ENCODE measurements at regions not wholly inside any gene's neighbourhood (a gene's known extent, or its start where the extent isn't known, plus 50 kb on each side); places are given as distances from the start of the nearest gene placed in this dataset.

DNA sequence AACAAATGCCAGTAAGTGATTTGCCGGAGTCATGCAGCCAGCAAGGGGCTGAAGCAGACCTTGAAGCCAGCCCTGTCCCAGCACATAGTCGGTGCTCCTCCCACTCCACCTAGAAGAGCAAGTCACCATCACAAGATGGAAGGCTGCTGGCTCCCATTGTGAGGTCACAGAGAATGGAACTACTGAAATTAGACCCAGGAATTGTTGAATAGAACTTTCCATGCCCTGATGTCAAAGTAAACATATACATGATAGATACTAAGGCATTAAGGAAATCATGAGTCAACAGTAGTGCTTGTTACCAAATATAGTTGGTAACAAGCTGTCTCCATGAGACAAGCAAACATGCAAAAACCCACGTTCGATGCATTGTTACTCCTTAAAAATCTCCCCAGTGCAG, 177.1 kb upstream of the MID1 start:
- Mint-ChIP-seq H3K4me1 (ENCODE audit: low read depth, unreplicated experiment) (peaks cover 8% of the 10 kb centered on the region), H3K4me3 (ENCODE audit: low read depth, unreplicated experiment) (no peak overlapping the region), H3K27me3 (ENCODE audit: unreplicated experiment) (no peaks in the 10 kb centered on the region), H3K36me3 (ENCODE audit: insufficient read depth, unreplicated experiment) (no peaks in the 10 kb centered on the region), H3K27ac (ENCODE audit: unreplicated experiment) (no peak overlapping the region), H3K9me3 (ENCODE audit: low read depth, unreplicated experiment) (no peaks in the 10 kb centered on the region)
- TF ChIP-seq, protein P1, sequence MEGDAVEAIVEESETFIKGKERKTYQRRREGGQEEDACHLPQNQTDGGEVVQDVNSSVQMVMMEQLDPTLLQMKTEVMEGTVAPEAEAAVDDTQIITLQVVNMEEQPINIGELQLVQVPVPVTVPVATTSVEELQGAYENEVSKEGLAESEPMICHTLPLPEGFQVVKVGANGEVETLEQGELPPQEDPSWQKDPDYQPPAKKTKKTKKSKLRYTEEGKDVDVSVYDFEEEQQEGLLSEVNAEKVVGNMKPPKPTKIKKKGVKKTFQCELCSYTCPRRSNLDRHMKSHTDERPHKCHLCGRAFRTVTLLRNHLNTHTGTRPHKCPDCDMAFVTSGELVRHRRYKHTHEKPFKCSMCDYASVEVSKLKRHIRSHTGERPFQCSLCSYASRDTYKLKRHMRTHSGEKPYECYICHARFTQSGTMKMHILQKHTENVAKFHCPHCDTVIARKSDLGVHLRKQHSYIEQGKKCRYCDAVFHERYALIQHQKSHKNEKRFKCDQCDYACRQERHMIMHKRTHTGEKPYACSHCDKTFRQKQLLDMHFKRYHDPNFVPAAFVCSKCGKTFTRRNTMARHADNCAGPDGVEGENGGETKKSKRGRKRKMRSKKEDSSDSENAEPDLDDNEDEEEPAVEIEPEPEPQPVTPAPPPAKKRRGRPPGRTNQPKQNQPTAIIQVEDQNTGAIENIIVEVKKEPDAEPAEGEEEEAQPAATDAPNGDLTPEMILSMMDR (IDR thresholded peaks at IDR 0.05; ENCODE audit: unreplicated experiment) = no peak
- CTCF ChIA-PET = no interaction called here
- BruUV-seq (replicated peaks) = no TSS peak
- intact Hi-C loops (cut with micrococcal nuclease; ENCODE audit: unreplicated experiment) = no loop called here
- no peak for DNase-seq

DNA sequence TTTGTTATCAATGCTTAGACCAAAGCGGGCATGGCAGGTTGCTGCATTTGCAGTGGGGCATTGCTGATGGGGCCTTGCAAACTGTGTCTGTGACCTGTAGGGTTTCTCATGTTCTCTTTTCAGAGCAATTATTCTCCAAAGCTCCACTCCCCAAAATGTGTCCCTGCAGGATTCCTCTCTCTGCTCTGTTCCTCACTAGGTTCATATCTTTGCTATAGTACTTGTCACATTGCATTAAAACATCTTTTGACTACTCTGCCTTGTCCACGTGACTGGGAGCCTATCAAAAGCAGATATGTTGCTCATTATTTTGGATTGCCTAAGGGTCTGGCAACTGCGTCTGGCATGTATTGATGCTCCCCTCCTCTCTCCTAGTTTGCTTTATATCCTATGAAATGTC, 177.7 kb upstream of the MID1 start:
- Mint-ChIP-seq H3K27me3 (ENCODE audit: unreplicated experiment) (no peaks in the 10 kb centered on the region), H3K4me1 (ENCODE audit: low read depth, unreplicated experiment) (peaks cover 8% of the 10 kb centered on the region), H3K4me3 (ENCODE audit: low read depth, unreplicated experiment) (no peak overlapping the region), H3K27ac (ENCODE audit: unreplicated experiment) (no peak overlapping the region), H3K9me3 (ENCODE audit: low read depth, unreplicated experiment) (no peaks in the 10 kb centered on the region), H3K36me3 (ENCODE audit: insufficient read depth, unreplicated experiment) (no peaks in the 10 kb centered on the region)
- no TSS peak for BruUV-seq (replicated peaks)
- intact Hi-C loops (cut with micrococcal nuclease; ENCODE audit: unreplicated experiment) = no loop called here
- no peak for DNase-seq
- CTCF ChIA-PET = no interaction called here
- TF ChIP-seq, protein P1 (IDR thresholded peaks at IDR 0.05; ENCODE audit: unreplicated experiment) = no peak

DNA sequence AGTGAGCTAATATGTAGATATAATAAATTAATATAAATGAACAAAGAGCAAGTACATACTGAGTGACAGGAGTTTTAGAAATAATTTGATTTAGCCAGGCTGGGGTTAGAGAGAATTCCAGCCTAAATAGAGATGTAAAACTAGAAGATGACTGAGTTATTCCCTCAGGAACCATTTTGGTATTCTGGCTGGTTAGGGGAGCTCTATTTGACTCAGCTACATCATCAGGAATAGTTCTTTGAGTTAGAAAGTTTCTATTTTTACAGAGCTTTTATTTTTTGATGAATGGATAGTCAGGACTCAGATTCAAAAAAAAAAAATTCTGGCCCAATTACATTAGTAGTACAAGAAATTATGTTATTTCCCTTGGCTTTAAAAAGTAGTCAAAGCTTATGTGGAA, 180.4 kb upstream of the MID1 start:
- Mint-ChIP-seq H3K27ac (ENCODE audit: unreplicated experiment) (no peak overlapping the region), H3K4me3 (ENCODE audit: low read depth, unreplicated experiment) (no peak overlapping the region), H3K27me3 (ENCODE audit: unreplicated experiment) (no peaks in the 10 kb centered on the region), H3K4me1 (ENCODE audit: low read depth, unreplicated experiment) (no peaks in the 10 kb centered on the region), H3K36me3 (ENCODE audit: insufficient read depth, unreplicated experiment) (no peaks in the 10 kb centered on the region), H3K9me3 (ENCODE audit: low read depth, unreplicated experiment) (no peaks in the 10 kb centered on the region)
- no TSS peak for BruUV-seq (replicated peaks)
- CTCF ChIA-PET = no interaction called here
- TF ChIP-seq, protein P1 (IDR thresholded peaks at IDR 0.05; ENCODE audit: unreplicated experiment) = no peak
- no peak for DNase-seq
- intact Hi-C loops (cut with micrococcal nuclease; ENCODE audit: unreplicated experiment) = no loop called here

DNA sequence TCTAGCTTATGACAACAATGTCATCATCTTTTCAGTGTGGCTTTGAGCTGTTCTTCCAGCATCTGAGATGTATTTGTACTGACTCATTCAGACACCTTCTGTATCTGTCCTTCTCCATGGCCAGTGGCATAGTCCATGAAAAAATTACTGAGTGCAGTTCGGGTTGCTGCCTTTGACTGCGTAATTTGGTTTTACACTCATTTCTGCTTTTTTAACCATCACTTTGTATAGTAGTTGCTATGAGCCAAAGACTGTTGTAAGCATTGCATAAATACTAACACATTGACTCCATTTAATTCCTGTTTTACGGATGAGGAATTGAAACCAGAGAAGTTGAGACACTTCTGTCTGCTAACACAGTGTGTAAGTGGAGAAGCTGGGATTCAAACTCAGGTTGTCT, 190.7 kb upstream of the MID1 start:
- BruUV-seq (replicated peaks) = no TSS peak
- H3K36me3 Mint-ChIP-seq (ENCODE audit: insufficient read depth, unreplicated experiment) = no peaks in the 10 kb centered on the region
- H3K4me1 Mint-ChIP-seq (ENCODE audit: low read depth, unreplicated experiment) = no peaks in the 10 kb centered on the region
- peaks cover 6% of the 10 kb centered on the region for H3K9me3 Mint-ChIP-seq (ENCODE audit: low read depth, unreplicated experiment)
- H3K4me3 Mint-ChIP-seq (ENCODE audit: low read depth, unreplicated experiment) = no peak overlapping the region
- intact Hi-C loops (cut with micrococcal nuclease; ENCODE audit: unreplicated experiment) = no loop called here
- TF ChIP-seq, protein P1 (IDR thresholded peaks at IDR 0.05; ENCODE audit: unreplicated experiment) = no peak
- DNase-seq = no peak
- no peak overlapping the region for H3K27ac Mint-ChIP-seq (ENCODE audit: unreplicated experiment)
- no peaks in the 10 kb centered on the region for H3K27me3 Mint-ChIP-seq (ENCODE audit: unreplicated experiment)
- CTCF ChIA-PET = no interaction called here

DNA sequence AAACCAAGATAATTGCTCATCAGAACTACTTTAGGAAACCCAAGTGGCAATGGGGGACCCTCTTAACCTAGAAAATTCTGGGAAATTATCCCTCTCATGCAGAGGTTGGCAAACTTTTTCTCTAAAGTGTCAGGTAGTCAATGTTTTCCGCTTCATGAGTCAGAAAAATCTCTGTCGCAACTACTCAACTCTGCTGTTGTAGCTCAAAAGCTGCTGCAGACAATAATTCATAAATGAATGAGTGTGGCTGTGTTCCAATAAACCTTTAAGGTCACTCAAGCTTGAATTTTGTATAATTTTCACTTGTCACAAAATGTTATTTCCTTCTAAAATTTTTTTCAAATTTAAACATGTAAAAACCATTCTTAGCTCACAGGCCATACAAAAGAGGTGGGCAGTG, 193.4 kb upstream of the MID1 start:
- no TSS peak for BruUV-seq (replicated peaks)
- H3K27me3 Mint-ChIP-seq (ENCODE audit: unreplicated experiment) = no peaks in the 10 kb centered on the region
- H3K4me1 Mint-ChIP-seq (ENCODE audit: low read depth, unreplicated experiment) = no peaks in the 10 kb centered on the region
- peaks cover 6% of the 10 kb centered on the region for H3K9me3 Mint-ChIP-seq (ENCODE audit: low read depth, unreplicated experiment)
- intact Hi-C loops (cut with micrococcal nuclease; ENCODE audit: unreplicated experiment) = no loop called here
- TF ChIP-seq, protein P1 (IDR thresholded peaks at IDR 0.05; ENCODE audit: unreplicated experiment) = no peak
- H3K27ac Mint-ChIP-seq (ENCODE audit: unreplicated experiment) = no peak overlapping the region
- no peak overlapping the region for H3K4me3 Mint-ChIP-seq (ENCODE audit: low read depth, unreplicated experiment)
- DNase-seq = no peak
- CTCF ChIA-PET = no interaction called here
- no peaks in the 10 kb centered on the region for H3K36me3 Mint-ChIP-seq (ENCODE audit: insufficient read depth, unreplicated experiment)

Data from Calu3 (cell line).